ENCODE measurements at regions not wholly inside any gene's neighbourhood (a gene's known extent, or its start where the extent isn't known, plus 50 kb on each side); places are given as distances from the start of the nearest gene placed in this dataset.

DNA sequence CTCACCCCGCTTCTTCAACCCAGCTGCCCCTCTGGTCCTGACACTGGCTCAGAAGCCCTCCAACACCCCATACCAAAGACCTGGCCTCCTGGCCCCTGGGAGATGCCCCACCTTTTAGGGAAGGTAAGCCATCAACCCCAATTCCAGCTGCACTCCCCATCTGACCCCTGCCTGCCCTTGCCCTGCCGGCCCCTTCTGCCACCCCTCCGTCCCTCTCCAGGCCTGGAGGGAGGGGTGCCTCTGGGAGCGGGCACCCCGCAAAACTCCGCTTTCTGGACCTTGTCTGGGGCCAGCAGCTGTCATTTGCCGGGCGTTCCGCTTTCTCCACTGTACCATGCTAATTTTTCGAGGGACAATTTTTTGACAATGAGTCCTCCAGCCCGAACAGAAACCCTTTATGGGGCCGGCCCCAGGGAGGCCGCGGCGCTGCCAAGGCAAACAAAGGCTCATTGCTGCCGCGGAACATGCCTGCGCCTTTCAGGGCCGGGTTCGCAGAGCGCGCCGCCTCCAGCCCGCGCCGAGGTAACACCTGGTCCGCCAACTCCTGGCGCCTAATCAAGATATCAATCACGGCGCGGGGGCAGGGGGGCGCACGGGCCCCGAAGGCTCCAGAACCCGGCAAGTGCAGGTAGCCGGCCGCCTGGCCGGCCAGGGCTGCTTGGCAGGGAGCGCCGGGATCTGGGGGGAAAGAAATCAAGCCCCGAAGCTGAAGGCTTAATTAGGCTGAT is 96.0 kb downstream of the INHBB start:
- Histone ChIP-seq H3K27me3 (ENCODE audit: insufficient read depth, low read length, poor library complexity) (no peaks in the 10 kb centered on the region), H3K4me3 (ENCODE audit: low read depth in 1 of 2, low read length in 2 of 2) (no peak overlapping the region)

DNA sequence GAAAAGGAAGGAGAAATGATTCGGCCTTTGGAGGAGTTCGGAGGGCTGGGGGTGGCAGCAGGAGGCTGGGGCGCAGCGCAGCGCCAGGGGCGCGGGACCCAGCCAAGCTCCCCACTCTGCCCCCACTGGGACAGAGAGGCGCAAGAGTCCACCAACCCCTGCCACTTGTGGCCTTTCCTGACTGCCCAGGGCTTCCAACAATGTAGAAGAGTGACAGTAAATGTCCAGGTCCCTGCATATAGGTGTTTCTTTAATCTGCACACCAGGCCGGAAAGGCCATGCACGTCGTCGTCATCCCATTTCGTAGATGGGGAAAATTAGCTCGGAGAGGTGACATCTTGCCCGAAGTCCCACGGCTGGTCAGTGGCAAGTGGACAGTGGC is 96.6 kb downstream of the INHBB start:
- Histone ChIP-seq H3K27me3 (ENCODE audit: insufficient read depth, low read length, poor library complexity) (no peaks in the 10 kb centered on the region), H3K4me1 (ENCODE audit: insufficient read depth, low read length) (no peaks in the 10 kb centered on the region), H3K79me2 (ENCODE audit: insufficient read depth, low read length) (no peaks in the 10 kb centered on the region), H3K4me3 (ENCODE audit: low read depth in 1 of 2, low read length in 2 of 2) (no peak overlapping the region), H3K27ac (ENCODE audit: low read length) (no peak overlapping the region), H3K4me2 (ENCODE audit: insufficient read depth, low read length) (no peak overlapping the region), H3K36me3 (ENCODE audit: insufficient read depth, low read length) (no peaks in the 10 kb centered on the region), H4K20me1 (ENCODE audit: insufficient read depth, low read length) (no peaks in the 10 kb centered on the region), H3K9ac (ENCODE audit: low read depth, low read length) (no peak overlapping the region), H2AFZ (ENCODE audit: low read depth, low read length) (no peak overlapping the region), H3K9me3 (ENCODE audit: insufficient read depth, low read length, severe bottlenecking) (no peaks in the 10 kb centered on the region)
- ATAC-seq (ENCODE audit: insufficient read depth, low read depth) = no peak
- no peak for DNase-seq
- TF ChIP-seq, protein P1, sequence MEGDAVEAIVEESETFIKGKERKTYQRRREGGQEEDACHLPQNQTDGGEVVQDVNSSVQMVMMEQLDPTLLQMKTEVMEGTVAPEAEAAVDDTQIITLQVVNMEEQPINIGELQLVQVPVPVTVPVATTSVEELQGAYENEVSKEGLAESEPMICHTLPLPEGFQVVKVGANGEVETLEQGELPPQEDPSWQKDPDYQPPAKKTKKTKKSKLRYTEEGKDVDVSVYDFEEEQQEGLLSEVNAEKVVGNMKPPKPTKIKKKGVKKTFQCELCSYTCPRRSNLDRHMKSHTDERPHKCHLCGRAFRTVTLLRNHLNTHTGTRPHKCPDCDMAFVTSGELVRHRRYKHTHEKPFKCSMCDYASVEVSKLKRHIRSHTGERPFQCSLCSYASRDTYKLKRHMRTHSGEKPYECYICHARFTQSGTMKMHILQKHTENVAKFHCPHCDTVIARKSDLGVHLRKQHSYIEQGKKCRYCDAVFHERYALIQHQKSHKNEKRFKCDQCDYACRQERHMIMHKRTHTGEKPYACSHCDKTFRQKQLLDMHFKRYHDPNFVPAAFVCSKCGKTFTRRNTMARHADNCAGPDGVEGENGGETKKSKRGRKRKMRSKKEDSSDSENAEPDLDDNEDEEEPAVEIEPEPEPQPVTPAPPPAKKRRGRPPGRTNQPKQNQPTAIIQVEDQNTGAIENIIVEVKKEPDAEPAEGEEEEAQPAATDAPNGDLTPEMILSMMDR (IDR thresholded peaks at IDR 0.05; ENCODE audit: borderline replicate concordance, extremely low read depth, low read length, poor library complexity, severe bottlenecking) = no peak
- no peak for TF ChIP-seq EZH2 (IDR thresholded peaks at IDR 0.05; ENCODE audit: borderline replicate concordance, low read depth, low read length, severe bottlenecking)

More for the DNA sequence above, 96.0 kb downstream of the INHBB start:
- TF ChIP-seq, protein P1 (IDR thresholded peaks at IDR 0.05; ENCODE audit: borderline replicate concordance, extremely low read depth, low read length, poor library complexity, severe bottlenecking) = no peak
- TF ChIP-seq EZH2 (IDR thresholded peaks at IDR 0.05; ENCODE audit: borderline replicate concordance, low read depth, low read length, severe bottlenecking) = no peak
- ATAC-seq (ENCODE audit: insufficient read depth, low read depth) (no peak), DNase-seq (no peak)
- Histone ChIP-seq H3K27ac (ENCODE audit: low read length) (no peak overlapping the region), H2AFZ (ENCODE audit: low read depth, low read length) (no peak overlapping the region), H3K36me3 (ENCODE audit: insufficient read depth, low read length) (no peaks in the 10 kb centered on the region), H3K79me2 (ENCODE audit: insufficient read depth, low read length) (no peaks in the 10 kb centered on the region), H3K4me1 (ENCODE audit: insufficient read depth, low read length) (no peaks in the 10 kb centered on the region), H3K4me2 (ENCODE audit: insufficient read depth, low read length) (no peak overlapping the region), H3K9me3 (ENCODE audit: insufficient read depth, low read length, severe bottlenecking) (no peaks in the 10 kb centered on the region), H3K9ac (ENCODE audit: low read depth, low read length) (no peak overlapping the region), H4K20me1 (ENCODE audit: insufficient read depth, low read length) (no peaks in the 10 kb centered on the region)

DNA sequence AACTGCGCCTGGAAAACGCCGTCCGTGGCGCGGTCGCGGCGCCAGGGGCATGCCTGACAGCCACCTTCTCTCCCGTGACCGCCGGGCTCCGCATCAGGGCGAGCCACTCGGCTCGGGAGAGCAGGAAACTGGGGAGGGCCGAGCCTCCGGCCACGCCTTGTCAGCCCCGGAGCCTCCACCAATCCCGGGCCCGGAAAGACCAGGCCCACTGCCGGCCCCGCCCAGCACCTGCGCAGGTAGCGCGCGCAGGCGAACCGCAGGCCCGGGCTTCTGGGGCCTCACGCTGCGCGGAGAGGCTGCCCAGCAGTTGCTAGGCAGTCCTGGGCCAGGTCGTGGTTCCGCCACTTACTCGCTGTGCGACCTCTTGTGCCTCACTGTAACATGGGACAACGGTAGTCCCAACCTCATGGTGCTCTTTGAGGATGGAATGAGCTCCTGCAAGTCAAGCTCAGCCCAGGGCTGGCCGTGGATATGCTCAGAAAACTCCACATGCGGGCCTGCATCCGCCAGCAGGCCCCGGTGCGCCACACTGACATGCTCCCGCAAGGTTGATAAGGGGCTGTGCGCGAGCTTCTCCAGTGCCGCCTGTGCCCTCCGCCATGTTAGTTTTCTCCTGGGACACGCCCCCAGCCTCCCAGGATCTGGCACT is 97.1 kb downstream of the INHBB start:
- H3K4me3 ChIP-seq (ENCODE audit: low read depth in 1 of 2, low read length in 2 of 2) = no peak overlapping the region

More for the DNA sequence above, 97.1 kb downstream of the INHBB start:
- Histone ChIP-seq H3K79me2 (ENCODE audit: insufficient read depth, low read length) (no peaks in the 10 kb centered on the region), H4K20me1 (ENCODE audit: insufficient read depth, low read length) (no peaks in the 10 kb centered on the region), H3K4me1 (ENCODE audit: insufficient read depth, low read length) (no peaks in the 10 kb centered on the region), H2AFZ (ENCODE audit: low read depth, low read length) (no peak overlapping the region), H3K27ac (ENCODE audit: low read length) (no peak overlapping the region), H3K4me2 (ENCODE audit: insufficient read depth, low read length) (no peak overlapping the region), H3K9ac (ENCODE audit: low read depth, low read length) (no peak overlapping the region), H3K36me3 (ENCODE audit: insufficient read depth, low read length) (no peaks in the 10 kb centered on the region), H3K9me3 (ENCODE audit: insufficient read depth, low read length, severe bottlenecking) (no peaks in the 10 kb centered on the region), H3K27me3 (ENCODE audit: insufficient read depth, low read length, poor library complexity) (no peaks in the 10 kb centered on the region)
- DNase-seq = no peak
- TF ChIP-seq, protein P1 (IDR thresholded peaks at IDR 0.05; ENCODE audit: borderline replicate concordance, extremely low read depth, low read length, poor library complexity, severe bottlenecking) = no peak
- TF ChIP-seq EZH2 (IDR thresholded peaks at IDR 0.05; ENCODE audit: borderline replicate concordance, low read depth, low read length, severe bottlenecking) = no peak
- no peak for ATAC-seq (ENCODE audit: insufficient read depth, low read depth)
